SK-N-MC (cell line): ENCODE measurements at regions not wholly inside any gene's neighbourhood (a gene's known extent, or its start where the extent isn't known, plus 50 kb on each side); places are given as distances from the start of the nearest gene placed in this dataset.

Experiments
- EZH2 ChIP-seq: fragments of 200-600 bp; sonication (generic); IDR thresholded peaks from one replicate; pipeline ENCODE4 v1.6.1; 2017; ENCODE audit warnings: antibody characterized with exemption
- POLR2AphosphoS5 ChIP-seq: IDR thresholded peaks from 2 replicates; pipeline ENCODE4 v1.6.1; 2012; ENCODE audit warnings: mild to moderate bottlenecking, low read depth, low read length, borderline replicate concordance

DNA sequence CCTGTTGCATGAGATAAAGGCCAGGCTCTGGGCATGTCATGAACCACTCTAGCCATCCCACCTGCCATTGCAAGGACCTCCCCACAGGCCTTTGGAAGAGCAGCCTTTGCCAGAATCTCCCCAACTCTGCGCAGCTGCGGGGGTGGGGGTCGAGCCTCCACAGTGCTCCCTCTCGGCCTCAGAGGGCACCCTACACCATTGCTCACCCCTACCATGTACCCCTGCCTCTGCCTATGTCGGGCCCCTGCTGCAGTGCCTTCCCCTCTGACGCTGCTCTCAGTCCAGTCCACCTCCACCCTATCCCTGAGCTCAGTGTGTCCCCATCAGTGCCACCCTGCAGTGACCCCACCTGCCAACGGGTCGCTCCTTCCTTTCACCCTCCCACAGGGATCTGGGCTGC lies 679.7 kb upstream of the RAB6C start:
- TF ChIP-seq EZH2: no peak
- no peak for TF ChIP-seq POLR2AphosphoS5
